ENCODE measurements at regions not wholly inside any gene's neighbourhood (a gene's known extent, or its start where the extent isn't known, plus 50 kb on each side); places are given as distances from the start of the nearest gene placed in this dataset.

DNA sequence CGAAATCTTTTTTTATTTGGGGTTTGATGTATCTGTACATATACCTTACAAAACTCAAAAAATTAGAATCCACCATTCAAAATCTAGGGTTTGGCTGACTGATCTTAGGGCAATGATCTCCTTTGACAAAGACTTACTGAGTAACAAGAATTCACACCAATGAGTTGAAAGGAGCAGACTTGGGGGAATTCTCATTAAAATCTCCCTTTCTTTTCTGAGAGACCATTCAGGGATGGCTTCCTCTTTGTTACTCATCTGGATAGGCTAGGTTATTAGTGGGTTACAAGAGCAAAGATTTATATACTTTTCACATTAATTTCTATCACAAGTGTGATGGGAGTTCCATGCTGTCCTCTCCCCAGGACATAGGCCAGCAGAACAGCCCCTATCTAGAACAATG is 661.0 kb downstream of the KCTD16 start:
- no peaks in the 10 kb centered on the region for H3K27me3 ChIP-seq (ENCODE audit: control insufficient read depth, insufficient read depth, low read length)
- no peak for TF ChIP-seq MXI1 (IDR thresholded peaks at IDR 0.05; ENCODE audit: borderline replicate concordance, low read depth, low read length)
- TF ChIP-seq BHLHE40 (IDR thresholded peaks at IDR 0.05; ENCODE audit: low read depth, low read length) = no peak
- TF ChIP-seq, protein P1, sequence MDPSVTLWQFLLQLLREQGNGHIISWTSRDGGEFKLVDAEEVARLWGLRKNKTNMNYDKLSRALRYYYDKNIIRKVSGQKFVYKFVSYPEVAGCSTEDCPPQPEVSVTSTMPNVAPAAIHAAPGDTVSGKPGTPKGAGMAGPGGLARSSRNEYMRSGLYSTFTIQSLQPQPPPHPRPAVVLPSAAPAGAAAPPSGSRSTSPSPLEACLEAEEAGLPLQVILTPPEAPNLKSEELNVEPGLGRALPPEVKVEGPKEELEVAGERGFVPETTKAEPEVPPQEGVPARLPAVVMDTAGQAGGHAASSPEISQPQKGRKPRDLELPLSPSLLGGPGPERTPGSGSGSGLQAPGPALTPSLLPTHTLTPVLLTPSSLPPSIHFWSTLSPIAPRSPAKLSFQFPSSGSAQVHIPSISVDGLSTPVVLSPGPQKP (IDR thresholded peaks at IDR 0.05; ENCODE audit: borderline replicate concordance, low read depth, low read length) = no peak
- TF ChIP-seq MAFK (IDR thresholded peaks at IDR 0.05; ENCODE audit: low read depth, low read length) = no peak
- no peak for TF ChIP-seq MAZ (IDR thresholded peaks at IDR 0.05; ENCODE audit: borderline replicate concordance, low read depth, low read length)
- TF ChIP-seq FOS (IDR thresholded peaks at IDR 0.05; ENCODE audit: low read depth, low read length) = no peak
- no peak for TF ChIP-seq SMC3 (IDR thresholded peaks at IDR 0.05; ENCODE audit: low read depth, low read length)
- TF ChIP-seq CHD1 (IDR thresholded peaks at IDR 0.05; ENCODE audit: low read depth, low read length) = no peak
- no peak for TF ChIP-seq POLR2A (IDR thresholded peaks at IDR 0.05; ENCODE audit: low read depth, low read length)
- TF ChIP-seq CEBPB (IDR thresholded peaks at IDR 0.05; ENCODE audit: low read depth, low read length) = no peak
- TF ChIP-seq RCOR1 (IDR thresholded peaks at IDR 0.05; ENCODE audit: insufficient replicate concordance, low read length) = no peak
- no peak for TF ChIP-seq RAD21 (IDR thresholded peaks at IDR 0.05; ENCODE audit: low read length)
- TF ChIP-seq, protein P2, sequence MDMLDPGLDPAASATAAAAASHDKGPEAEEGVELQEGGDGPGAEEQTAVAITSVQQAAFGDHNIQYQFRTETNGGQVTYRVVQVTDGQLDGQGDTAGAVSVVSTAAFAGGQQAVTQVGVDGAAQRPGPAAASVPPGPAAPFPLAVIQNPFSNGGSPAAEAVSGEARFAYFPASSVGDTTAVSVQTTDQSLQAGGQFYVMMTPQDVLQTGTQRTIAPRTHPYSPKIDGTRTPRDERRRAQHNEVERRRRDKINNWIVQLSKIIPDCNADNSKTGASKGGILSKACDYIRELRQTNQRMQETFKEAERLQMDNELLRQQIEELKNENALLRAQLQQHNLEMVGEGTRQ (IDR thresholded peaks at IDR 0.05; ENCODE audit: low read depth, low read length) = no peak
- TF ChIP-seq NFE2L2 (IDR thresholded peaks at IDR 0.05; ENCODE audit: low read depth, low read length) = no peak
- TF ChIP-seq, protein P3, sequence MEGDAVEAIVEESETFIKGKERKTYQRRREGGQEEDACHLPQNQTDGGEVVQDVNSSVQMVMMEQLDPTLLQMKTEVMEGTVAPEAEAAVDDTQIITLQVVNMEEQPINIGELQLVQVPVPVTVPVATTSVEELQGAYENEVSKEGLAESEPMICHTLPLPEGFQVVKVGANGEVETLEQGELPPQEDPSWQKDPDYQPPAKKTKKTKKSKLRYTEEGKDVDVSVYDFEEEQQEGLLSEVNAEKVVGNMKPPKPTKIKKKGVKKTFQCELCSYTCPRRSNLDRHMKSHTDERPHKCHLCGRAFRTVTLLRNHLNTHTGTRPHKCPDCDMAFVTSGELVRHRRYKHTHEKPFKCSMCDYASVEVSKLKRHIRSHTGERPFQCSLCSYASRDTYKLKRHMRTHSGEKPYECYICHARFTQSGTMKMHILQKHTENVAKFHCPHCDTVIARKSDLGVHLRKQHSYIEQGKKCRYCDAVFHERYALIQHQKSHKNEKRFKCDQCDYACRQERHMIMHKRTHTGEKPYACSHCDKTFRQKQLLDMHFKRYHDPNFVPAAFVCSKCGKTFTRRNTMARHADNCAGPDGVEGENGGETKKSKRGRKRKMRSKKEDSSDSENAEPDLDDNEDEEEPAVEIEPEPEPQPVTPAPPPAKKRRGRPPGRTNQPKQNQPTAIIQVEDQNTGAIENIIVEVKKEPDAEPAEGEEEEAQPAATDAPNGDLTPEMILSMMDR (conservative IDR thresholded peaks at IDR 0.05; ENCODE audit: low read depth, low read length) = no peak
- TF ChIP-seq RFX5 (IDR thresholded peaks at IDR 0.05; ENCODE audit: low read depth, low read length) = no peak
- no peak overlapping the region for H4K8ac ChIP-seq (ENCODE audit: low read depth in 2 of 2, low read length in 2 of 2)
- H2BK5ac ChIP-seq (ENCODE audit: low read depth, low read length, poor library complexity, severe bottlenecking) = no peak overlapping the region
- no peak overlapping the region for H2BK120ac ChIP-seq (ENCODE audit: low read depth, low read length)
- no peaks in the 10 kb centered on the region for H3K9me3 ChIP-seq (ENCODE audit: control insufficient read depth, insufficient read depth, low read length)
- H4K20me1 ChIP-seq (ENCODE audit: insufficient read depth, low read length) = no peaks in the 10 kb centered on the region
- H2AK9ac ChIP-seq (replicated peaks; ENCODE audit: low read depth, low read length, poor library complexity) = no peak overlapping the region
- no peaks in the 10 kb centered on the region for H3K36me3 ChIP-seq (ENCODE audit: control insufficient read depth, insufficient read depth, low read length)
- H3K79me1 ChIP-seq (ENCODE audit: low read depth in 1 of 2, low read length in 2 of 2) = no peaks in the 10 kb centered on the region
- ChIA-PET POLR2A (ENCODE audit: unreplicated experiment) (no interaction called here), CTCF (no interaction called here)
- no peak overlapping the region for H3K9ac ChIP-seq (ENCODE audit: low read depth, low read length)
- H4K91ac ChIP-seq (ENCODE audit: insufficient read depth, low read depth, low read length) = no peak overlapping the region
- H3K4ac ChIP-seq (ENCODE audit: low read depth, low read length) = no peak overlapping the region
- intact Hi-C loops (cut with micrococcal nuclease) = no loop called here
- no peak overlapping the region for H3K56ac ChIP-seq (ENCODE audit: extremely low read depth, insufficient read depth, low read length)
- no peak overlapping the region for H3K4me2 ChIP-seq (ENCODE audit: low read depth, low read length)
- H3K4me1 ChIP-seq (ENCODE audit: control insufficient read depth, insufficient read depth, low read length) = no peaks in the 10 kb centered on the region
- DNase-seq (no peak), ATAC-seq (ENCODE audit: low read depth) (no peak)
- BruUV-seq (replicated peaks) = no TSS peak
- H2BK20ac ChIP-seq (ENCODE audit: low read depth, low read length) = no peak overlapping the region
- no peak overlapping the region for H3K23ac ChIP-seq (ENCODE audit: low read depth, low read length)
- H2AFZ ChIP-seq (replicated peaks; ENCODE audit: low read length, poor library complexity) = no peak overlapping the region
- no peaks in the 10 kb centered on the region for H3K9me1 ChIP-seq (ENCODE audit: insufficient read depth, low read length)
- H3K14ac ChIP-seq (replicated peaks; ENCODE audit: low read depth, low read length) = no peak overlapping the region
- H3K4me3 ChIP-seq (ENCODE audit: insufficient read depth, low read depth, low read length) = no peak overlapping the region
- no peak overlapping the region for H3K27ac ChIP-seq (ENCODE audit: insufficient read depth, low read length)
- H4K5ac ChIP-seq (ENCODE audit: low read depth, low read length) = no peak overlapping the region
- in situ Hi-C loops (cut with MboI; ENCODE audit: low sequenced_read_pairs) = no loop called here
- H2BK15ac ChIP-seq (ENCODE audit: low read depth, low read length) = no peak overlapping the region
- dilution Hi-C loops (cut with HindIII; ENCODE audit: low sequenced_read_pairs, unreplicated experiment) = no loop called here
- H3K18ac ChIP-seq (ENCODE audit: low read depth, low read length) = no peak overlapping the region
- no CpG with 5 or more reads among the region's 1 CpG for WGBS, 2 experiments (ENCODE audit: extremely low coverage in 2 of 2, insufficient read length in 1 of 2)
- no peak overlapping the region for H2AK5ac ChIP-seq (ENCODE audit: low read depth, low read length)

All from IMR-90 (cell line).